Trophoblast cell (in vitro differentiated cells and primary cell): ENCODE measurements at regions not wholly inside any gene's neighbourhood (a gene's known extent, or its start where the extent isn't known, plus 50 kb on each side); places are given as distances from the start of the nearest gene placed in this dataset.
A peak's percentile ranks its signal among the peaks of the same experiment; 100 is the strongest.

Experiments
- DNase-seq, 2 donors: peaks; one replicate each; pipeline ENCODE4 v3.0.0-alpha.2; 2016
- H2AFZ ChIP-seq: 2 replicates; pipeline ENCODE4 v1.6.1; 2013; ENCODE audit warnings: low read length, moderate library complexity, mild to moderate bottlenecking; ENCODE audit not compliant: insufficient read depth, poor library complexity
- H2AK5ac ChIP-seq: 2 replicates; pipeline ENCODE4 v1.6.1; 2013; ENCODE audit warnings: mild to moderate bottlenecking, low read length
- H2BK120ac ChIP-seq: 2 replicates; pipeline ENCODE4 v1.6.1; 2013; ENCODE audit warnings: low read length, mild to moderate bottlenecking, moderate library complexity; ENCODE audit not compliant: insufficient read depth, poor library complexity
- H2BK12ac ChIP-seq: 2 replicates; pipeline ENCODE4 v1.6.1; 2013; ENCODE audit warnings: mild to moderate bottlenecking, low read length, moderate library complexity
- H2BK5ac ChIP-seq: 2 replicates; pipeline ENCODE4 v1.6.1; 2013; ENCODE audit warnings: low read length, low read depth, moderate library complexity, mild to moderate bottlenecking; ENCODE audit not compliant: poor library complexity
- H3K14ac ChIP-seq: 2 replicates; pipeline ENCODE4 v1.6.1; 2013; ENCODE audit warnings: mild to moderate bottlenecking, low read length
- H3K18ac ChIP-seq: 2 replicates; pipeline ENCODE4 v1.6.1; 2013; ENCODE audit warnings: mild to moderate bottlenecking, low read length
- H3K23ac ChIP-seq: 2 replicates; pipeline ENCODE4 v1.6.1; 2013; ENCODE audit warnings: low read length
- H3K27ac ChIP-seq: 2 replicates; pipeline ENCODE4 v1.5.1; 2013; ENCODE audit warnings: low read depth, mild to moderate bottlenecking, inconsistent platforms, low read length, moderate library complexity
- H3K27me3 ChIP-seq: 2 replicates; pipeline ENCODE4 v1.6.1; 2013; ENCODE audit warnings: inconsistent platforms, mild to moderate bottlenecking, low read length, moderate library complexity; ENCODE audit not compliant: insufficient read depth
- H3K36me3 ChIP-seq, 2 experiments: 1 replicate in 1 of 2; 2 replicates in 1 of 2; pipeline ENCODE4 v1.6.1; 2013; ENCODE audit warnings: low read length in 2 of 2, mild to moderate bottlenecking in 2 of 2, moderate library complexity in 1 of 2; ENCODE audit not compliant: insufficient read depth in 2 of 2, control insufficient read depth in 1 of 2
- H3K4ac ChIP-seq: 2 replicates; pipeline ENCODE4 v1.6.1; 2013; ENCODE audit warnings: low read depth, mild to moderate bottlenecking, low read length, moderate library complexity
- H3K4me1 ChIP-seq, 2 experiments: 1 replicate in 1 of 2; 2 replicates in 1 of 2; pipeline ENCODE4 v1.6.1; 2013; ENCODE audit warnings: low read length in 2 of 2, mild to moderate bottlenecking in 2 of 2, moderate library complexity in 1 of 2; ENCODE audit not compliant: insufficient read depth in 2 of 2, control insufficient read depth in 1 of 2
- H3K4me2 ChIP-seq: 2 replicates; pipeline ENCODE4 v1.6.1; 2013; ENCODE audit warnings: inconsistent platforms, mild to moderate bottlenecking, low read length, moderate library complexity
- H3K4me3 ChIP-seq: 2 replicates; pipeline ENCODE4 v1.5.1; 2013; ENCODE audit warnings: mild to moderate bottlenecking, low read depth, low read length, inconsistent platforms
- H3K79me1 ChIP-seq: one replicate; pipeline ENCODE4 v1.6.1; 2013; ENCODE audit warnings: low read length
- H3K79me2 ChIP-seq: 2 replicates; pipeline ENCODE4 v1.6.1; 2013; ENCODE audit warnings: low read length, mild to moderate bottlenecking; ENCODE audit not compliant: control insufficient read depth, insufficient read depth, poor library complexity
- H3K9ac ChIP-seq: 2 replicates; pipeline ENCODE4 v1.6.1; 2013; ENCODE audit warnings: mild to moderate bottlenecking, low read length
- H3K9me3 ChIP-seq: 2 replicates; pipeline ENCODE4 v1.6.1; 2013; ENCODE audit warnings: low read depth, mild to moderate bottlenecking, control low read depth, inconsistent platforms, low read length; ENCODE audit not compliant: insufficient read depth
- H4K12ac ChIP-seq: 2 replicates; pipeline ENCODE4 v1.6.1; 2013; ENCODE audit warnings: low read depth, mild to moderate bottlenecking, low read length, moderate library complexity
- H4K8ac ChIP-seq: 2 replicates; pipeline ENCODE4 v1.6.1; 2013; ENCODE audit warnings: low read depth, mild to moderate bottlenecking, low read length, moderate library complexity
- H4K91ac ChIP-seq: one replicate; pipeline ENCODE4 v1.6.1; 2013; ENCODE audit warnings: low read depth, mild to moderate bottlenecking, low read length, moderate library complexity
- WGBS: extraction: QIAGEN DNeasy Blood & Tissue Kit; methylation state at CpG from one replicate; pipeline ENCODE4 v1.1.7; 2013; ENCODE audit warnings: missing lambda C conversion rate; ENCODE audit not compliant: insufficient read length, insufficient coverage; ENCODE audit errors: extremely low coverage; 5-methylcytosine and 5-hydroxymethylcytosine counted together

GRCh38 chr1:203404546-203404945 lies 53.6 kb upstream of the FMOD start:
- no peak overlapping the region for H2AK5ac ChIP-seq
- no peak overlapping the region for H4K91ac ChIP-seq
- H3K9ac ChIP-seq, result no peak overlapping the region
- no peaks in the 10 kb centered on the region for H3K27me3 ChIP-seq
- H4K8ac ChIP-seq, result no peak overlapping the region
- peaks cover 7% of the 10 kb centered on the region for H3K79me1 ChIP-seq
- DNase-seq, result no peak
- WGBS, result no CpG with 5 or more reads among the region's 3 CpGs
- H3K4ac ChIP-seq, result no peak overlapping the region
- H3K79me2 ChIP-seq, result no peaks in the 10 kb centered on the region
- no peak overlapping the region for H3K14ac ChIP-seq
- no peak overlapping the region for H3K4me2 ChIP-seq
- no peak overlapping the region for H2BK120ac ChIP-seq
- no peak overlapping the region for H3K18ac ChIP-seq
- peaks cover 2% of the 10 kb centered on the region for H3K9me3 ChIP-seq
- no peak overlapping the region for H3K27ac ChIP-seq
- no peak overlapping the region for H2AFZ ChIP-seq
- H3K36me3 ChIP-seq, result no peaks in the 10 kb centered on the region
- no peak overlapping the region for H2BK5ac ChIP-seq
- no peak overlapping the region for H2BK12ac ChIP-seq
- peaks cover 9 to 12% of the 10 kb centered on the region in 2 experiments for H3K4me1 ChIP-seq
- H3K23ac ChIP-seq, result no peak overlapping the region
- H4K12ac ChIP-seq, result no peak overlapping the region
- no peak overlapping the region for H3K4me3 ChIP-seq

- Histone ChIP-seq H2AK5ac (no peak overlapping the region), H4K8ac (no peak overlapping the region), H3K4me3 (no peak overlapping the region), H3K79me1 (peaks cover 7% of the 10 kb centered on the region), H3K18ac (no peak overlapping the region), H2BK5ac (peak overlapping the region; percentile 28), H3K27ac (peak overlapping the region; percentile 32), H3K9me3 (peaks cover 2% of the 10 kb centered on the region), H3K9ac (no peak overlapping the region), H3K36me3 (no peaks in the 10 kb centered on the region), H2BK12ac (peak overlapping the region; percentile 21), H2BK120ac (no peak overlapping the region), H3K14ac (peak overlapping the region; percentile 44), H3K4ac (no peak overlapping the region), H4K91ac (peak overlapping the region; percentile 58), H3K4me2 (no peak overlapping the region), H3K79me2 (no peaks in the 10 kb centered on the region), H3K27me3 (no peaks in the 10 kb centered on the region), H4K12ac (no peak overlapping the region), H3K4me1 (peaks cover 9 to 12% of the 10 kb centered on the region in 2 experiments), H3K23ac (no peak overlapping the region), H2AFZ (no peak overlapping the region)
- no CpG with 5 or more reads among the region's 5 CpGs for WGBS
- no peak for DNase-seq
These were observed 54.9 kb upstream of the FMOD start for GRCh38 chr1:203405703-203406438.

GRCh38 chr1:203406446-203407045 lies 55.6 kb upstream of the FMOD start:
- Histone ChIP-seq H2BK5ac (no peak overlapping the region), H3K9me3 (peaks cover 4% of the 10 kb centered on the region), H3K27ac (peak overlapping the region; percentile 32), H4K91ac (no peak overlapping the region), H2BK120ac (no peak overlapping the region), H3K36me3 (no peaks in the 10 kb centered on the region), H3K9ac (no peak overlapping the region), H3K14ac (no peak overlapping the region), H3K27me3 (no peaks in the 10 kb centered on the region), H3K4me2 (no peak overlapping the region), H2BK12ac (no peak overlapping the region), H4K8ac (no peak overlapping the region), H3K23ac (no peak overlapping the region), H2AFZ (no peak overlapping the region), H2AK5ac (no peak overlapping the region), H3K79me1 (peaks cover 7% of the 10 kb centered on the region), H3K79me2 (no peaks in the 10 kb centered on the region), H4K12ac (no peak overlapping the region), H3K4me3 (no peak overlapping the region), H3K4ac (no peak overlapping the region), H3K4me1 (peaks cover 9 to 12% of the 10 kb centered on the region in 2 experiments), H3K18ac (no peak overlapping the region)
- no CpG with 5 or more reads among the region's 7 CpGs for WGBS
- no peak for DNase-seq

DNA sequence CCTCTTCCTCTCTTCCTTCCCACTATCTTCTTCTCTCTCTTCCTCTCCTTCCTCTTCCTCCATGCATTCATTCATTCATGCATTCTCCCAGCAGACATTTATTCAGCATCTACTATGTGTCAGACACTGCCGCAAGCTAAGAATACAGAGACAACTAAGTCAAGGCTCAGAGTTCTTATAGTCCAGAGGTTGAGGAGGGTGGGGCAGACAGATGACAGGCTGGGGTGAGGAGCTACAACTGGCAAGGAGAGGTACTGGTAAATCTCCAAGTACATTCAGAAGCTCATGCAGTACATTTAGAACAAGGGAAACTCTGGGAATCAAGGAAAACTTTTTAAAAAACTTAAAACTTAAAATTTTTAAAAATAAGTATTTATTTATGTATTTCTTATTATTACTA lies 56.4 kb upstream of the FMOD start:
- no CpG with 5 or more reads among the region's 1 CpG for WGBS
- H2AK5ac ChIP-seq, result no peak overlapping the region

More for the DNA sequence above, 56.4 kb upstream of the FMOD start:
- DNase-seq, result no peak
- Histone ChIP-seq H3K9ac (no peak overlapping the region), H3K4me2 (no peak overlapping the region), H2BK12ac (no peak overlapping the region), H3K14ac (no peak overlapping the region), H3K4ac (no peak overlapping the region), H3K79me1 (peaks cover 7% of the 10 kb centered on the region), H4K8ac (no peak overlapping the region), H2BK5ac (no peak overlapping the region), H4K12ac (no peak overlapping the region), H2AFZ (no peak overlapping the region), H3K27ac (peak overlapping the region; percentile 12), H3K18ac (no peak overlapping the region), H3K4me1 (peaks cover 9 to 12% of the 10 kb centered on the region in 2 experiments), H3K4me3 (no peak overlapping the region), H3K79me2 (no peaks in the 10 kb centered on the region), H4K91ac (no peak overlapping the region), H3K23ac (no peak overlapping the region), H3K9me3 (peaks cover 5% of the 10 kb centered on the region), H3K36me3 (no peaks in the 10 kb centered on the region), H2BK120ac (no peak overlapping the region), H3K27me3 (no peaks in the 10 kb centered on the region)
